ENCODE measurements at regions not wholly inside any gene's neighbourhood (a gene's known extent, or its start where the extent isn't known, plus 50 kb on each side); places are given as distances from the start of the nearest gene placed in this dataset.
A peak's percentile ranks its signal among the peaks of the same experiment; 100 is the strongest.

DNA sequence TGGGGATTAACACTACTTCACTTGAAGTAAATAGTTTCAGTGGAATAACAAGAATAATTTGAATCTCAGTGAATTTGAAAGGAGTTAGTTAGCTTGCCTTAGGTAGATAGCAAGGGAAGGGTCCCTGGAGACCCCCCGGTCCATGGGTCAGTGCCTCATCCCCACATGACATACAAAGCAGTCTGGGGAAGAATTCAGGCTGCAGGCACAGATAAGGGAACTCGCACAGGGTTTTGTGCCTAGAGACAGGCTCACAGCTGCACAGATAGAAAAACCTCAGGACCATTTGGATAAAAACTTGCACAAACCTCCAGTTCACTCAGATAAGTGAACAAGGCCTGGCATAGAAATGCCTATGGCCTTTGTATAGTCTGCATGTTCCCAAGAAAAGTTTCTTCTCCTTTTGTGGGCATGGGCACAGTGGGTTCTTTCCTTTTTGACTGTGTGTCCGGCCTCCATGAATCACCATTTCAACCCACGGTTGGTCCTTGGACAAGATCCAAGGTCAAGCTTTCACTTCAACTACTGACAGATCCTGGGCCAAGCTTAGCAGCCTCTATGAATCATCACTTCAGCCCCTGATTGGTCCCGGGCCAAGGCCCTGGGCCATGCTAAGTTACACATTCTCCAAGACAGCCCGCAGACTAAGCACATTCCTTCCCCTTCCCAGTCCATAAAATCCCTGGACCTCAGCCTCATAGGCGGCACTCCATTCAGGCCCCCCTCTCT is 108.3 kb upstream of the KLHL4 start (continued):
- TF ChIP-seq PBX2 (CRISPR knock-in tag; IDR thresholded peaks at IDR 0.05; ENCODE audit: low read depth), result no peak
- peak; percentile 45; the same call in 1 of the 2 replicates for TF ChIP-seq PBX2 (tag; conservative IDR thresholded peaks at IDR 0.05; ENCODE audit: low read depth)
- TF ChIP-seq JUND (IDR thresholded peaks at IDR 0.05; ENCODE audit: borderline replicate concordance, low read depth, low read length), result peak; percentile 53; the same call in 1 of the 2 replicates
- peak; percentile 63; the same call in 2 of the 3 replicates for TF ChIP-seq JUND (tag; IDR thresholded peaks at IDR 0.05; ENCODE audit: borderline replicate concordance, low read depth, low read length)
- no peak for TF ChIP-seq E2F3 (CRISPR knock-in tag; IDR thresholded peaks at IDR 0.05)
- TF ChIP-seq, protein P1, sequence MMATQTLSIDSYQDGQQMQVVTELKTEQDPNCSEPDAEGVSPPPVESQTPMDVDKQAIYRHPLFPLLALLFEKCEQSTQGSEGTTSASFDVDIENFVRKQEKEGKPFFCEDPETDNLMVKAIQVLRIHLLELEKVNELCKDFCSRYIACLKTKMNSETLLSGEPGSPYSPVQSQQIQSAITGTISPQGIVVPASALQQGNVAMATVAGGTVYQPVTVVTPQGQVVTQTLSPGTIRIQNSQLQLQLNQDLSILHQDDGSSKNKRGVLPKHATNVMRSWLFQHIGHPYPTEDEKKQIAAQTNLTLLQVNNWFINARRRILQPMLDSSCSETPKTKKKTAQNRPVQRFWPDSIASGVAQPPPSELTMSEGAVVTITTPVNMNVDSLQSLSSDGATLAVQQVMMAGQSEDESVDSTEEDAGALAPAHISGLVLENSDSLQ (IDR thresholded peaks at IDR 0.05), result peak; percentile 42; the same call in 1 of the 2 replicates

- Histone ChIP-seq H3K9me1 (ENCODE audit: control insufficient read depth, insufficient read depth, low read length) (no peaks in the 10 kb centered on the region), H3K36me3 (ENCODE audit: control insufficient read depth, insufficient read depth, low read length) (no peaks in the 10 kb centered on the region), H3K27ac (ENCODE audit: extremely low read depth, low read depth, low read length) (no peak overlapping the region), H3K9ac (ENCODE audit: insufficient read depth in 1 of 2, low read depth in 2 of 2, low read length in 2 of 2) (no peak overlapping the region), H3K4me3 (no peak overlapping the region), H3K27me3 (ENCODE audit: control insufficient read depth in 2 of 2, insufficient read depth in 2 of 2, low read length in 2 of 2) (no peaks in the 10 kb centered on the region), H3K79me2 (ENCODE audit: control insufficient read depth, insufficient read depth, low read length) (no peaks in the 10 kb centered on the region), H3K4me1 (replicated peaks in 1 of 2; ENCODE audit: control insufficient read depth in 2 of 2, insufficient read depth in 2 of 2, low read length in 2 of 2) (no peaks in the 10 kb centered on the region), H4K20me1 (replicated peaks; ENCODE audit: control insufficient read depth, insufficient read depth, low read length) (no peaks in the 10 kb centered on the region), H3K9me3 (replicated peaks; ENCODE audit: control insufficient read depth, insufficient read depth, low read depth, low read length) (no peaks in the 10 kb centered on the region), H2AFZ (ENCODE audit: low read depth, low read length) (no peak overlapping the region), H3K4me2 (ENCODE audit: insufficient read depth, low read length) (no peak overlapping the region)
- intact Hi-C loops (cut with micrococcal nuclease), result no loop called here
- ChIA-PET POLR2A (no interaction called here), CTCF (ENCODE audit: low intra/inter-chr PET ratio) (interaction anchor here (0.6 kb wide), 1 partner anchor 1329 kb away, joined by 3 read pairs; no protein-coding TSS in a partner anchor)
- TF ChIP-seq RB1 (IDR thresholded peaks at IDR 0.05; ENCODE audit: low read depth), result no peak
- no peak for TF ChIP-seq ZNF274 (IDR thresholded peaks at IDR 0.05; ENCODE audit: borderline replicate concordance, low read depth, low read length)
- no peak for TF ChIP-seq TAF15 (IDR thresholded peaks at IDR 0.05; ENCODE audit: low read depth, low read length)
- TF ChIP-seq, protein P2, sequence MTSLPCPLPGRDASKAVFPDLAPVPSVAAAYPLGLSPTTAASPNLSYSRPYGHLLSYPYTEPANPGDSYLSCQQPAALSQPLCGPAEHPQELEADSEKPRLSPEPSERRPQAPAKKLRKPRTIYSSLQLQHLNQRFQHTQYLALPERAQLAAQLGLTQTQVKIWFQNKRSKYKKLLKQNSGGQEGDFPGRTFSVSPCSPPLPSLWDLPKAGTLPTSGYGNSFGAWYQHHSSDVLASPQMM (CRISPR knock-in tag; IDR thresholded peaks at IDR 0.05), result no peak
- TF ChIP-seq RCOR1 (IDR thresholded peaks at IDR 0.05; ENCODE audit: borderline replicate concordance in 1 of 2, low read depth in 2 of 2, low read length in 2 of 2), result no peak
- TF ChIP-seq, protein P3, sequence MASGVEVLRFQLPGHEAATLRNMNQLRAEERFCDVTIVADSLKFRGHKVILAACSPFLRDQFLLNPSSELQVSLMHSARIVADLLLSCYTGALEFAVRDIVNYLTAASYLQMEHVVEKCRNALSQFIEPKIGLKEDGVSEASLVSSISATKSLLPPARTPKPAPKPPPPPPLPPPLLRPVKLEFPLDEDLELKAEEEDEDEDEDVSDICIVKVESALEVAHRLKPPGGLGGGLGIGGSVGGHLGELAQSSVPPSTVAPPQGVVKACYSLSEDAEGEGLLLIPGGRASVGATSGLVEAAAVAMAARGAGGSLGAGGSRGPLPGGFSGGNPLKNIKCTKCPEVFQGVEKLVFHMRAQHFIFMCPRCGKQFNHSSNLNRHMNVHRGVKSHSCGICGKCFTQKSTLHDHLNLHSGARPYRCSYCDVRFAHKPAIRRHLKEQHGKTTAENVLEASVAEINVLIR (CRISPR knock-in tag; IDR thresholded peaks at IDR 0.05), result no peak
- peak; percentile 52; the same call in 1 of the 2 replicates for TF ChIP-seq SPI1 (IDR thresholded peaks at IDR 0.05; ENCODE audit: borderline replicate concordance, low read depth, low read length)
- DNase-seq (ENCODE audit: extremely low read depth in 1 of 4, low spot score in 3 of 4), result no peak
- FAIRE-seq, result no peak
- 42% methylated on average over 3 of the region's 3 CpGs for WGBS (ENCODE audit: insufficient coverage, low coverage, missing lambda C conversion rate)
- in situ Hi-C loops (cut with MboI), result no loop called here
- no peak for ATAC-seq
- no TSS peak for BruUV-seq (replicated peaks)
These were observed 92.0 kb upstream of the KLHL4 start for GRCh38 chrX:87425618-87426017.
